Vagina (tissue), 2 donors: ENCODE measurements at regions not wholly inside any gene's neighbourhood (a gene's known extent, or its start where the extent isn't known, plus 50 kb on each side); places are given as distances from the start of the nearest gene placed in this dataset.
"Not testable (repeated sequence)": the region's sequence is repeated elsewhere in the genome, so short reads cannot be mapped to it uniquely, and the experiment has no call there.

Experiments
- DNase-seq, 2 donors: peaks; one replicate each; pipeline ENCODE4 v3.0.0-alpha.2; 2017; ENCODE audit errors: extremely low spot score in 2 of 2
- H3K27ac ChIP-seq: fragments of 200-600 bp; sonication (generic); one replicate; pipeline ENCODE4 v1.5.1; 2019
- H3K27me3 ChIP-seq: fragments of 200-600 bp; sonication (generic); one replicate; pipeline ENCODE4 v1.5.1; 2019
- H3K36me3 ChIP-seq, 2 donors: fragments of 200-600 bp; sonication (generic); one replicate each; pipeline ENCODE4 v1.5.1; 2017 to 2019
- H3K4me1 ChIP-seq: fragments of 200-600 bp; sonication (generic); one replicate; pipeline ENCODE4 v1.5.1; 2019
- H3K4me3 ChIP-seq, 2 donors: fragments of 200-600 bp; sonication (generic); 1 replicate in 1 of 2; 2 replicates in 1 of 2; pipeline ENCODE4 v1.5.1; 2016 to 2019
- H3K9me3 ChIP-seq: fragments of 200-600 bp; sonication (generic); one replicate; pipeline ENCODE4 v1.5.1; 2019
- POLR2A ChIP-seq, 2 donors: fragments of 450-650 bp; IDR thresholded peaks; one replicate each; pipeline ENCODE4 v1.6.1; 2017; ENCODE audit warnings: antibody characterized with exemption in 2 of 2, mild to moderate bottlenecking in 2 of 2, moderate library complexity in 2 of 2
- POLR2AphosphoS5 ChIP-seq, 2 donors: sonication (generic); formaldehyde crosslinking; IDR thresholded peaks; one replicate each; pipeline ENCODE4 v1.9.0; 2017; ENCODE audit warnings: antibody characterized with exemption in 2 of 2, mild to moderate bottlenecking in 2 of 2, low read depth in 1 of 2; ENCODE audit not compliant: insufficient read depth in 1 of 2
- intact Hi-C: fragments of 100-400 bp; cut with DNase I; formaldehyde crosslinking; loops from one replicate; pipeline ENCODE4 v1.15.1; 2023
- TF ChIP-seq, protein P1 (sequence below), 3 experiments: fragments of 450-650 bp in 2 of 3; fragments of 200-600 bp in 1 of 3; sonication (generic) in 1 of 3; IDR thresholded peaks; one replicate each; pipeline ENCODE4 v1.5.1; 2017 to 2019; ENCODE audit warnings: antibody characterized with exemption in 3 of 3, mild to moderate bottlenecking in 2 of 3, moderate library complexity in 2 of 3

DNA sequence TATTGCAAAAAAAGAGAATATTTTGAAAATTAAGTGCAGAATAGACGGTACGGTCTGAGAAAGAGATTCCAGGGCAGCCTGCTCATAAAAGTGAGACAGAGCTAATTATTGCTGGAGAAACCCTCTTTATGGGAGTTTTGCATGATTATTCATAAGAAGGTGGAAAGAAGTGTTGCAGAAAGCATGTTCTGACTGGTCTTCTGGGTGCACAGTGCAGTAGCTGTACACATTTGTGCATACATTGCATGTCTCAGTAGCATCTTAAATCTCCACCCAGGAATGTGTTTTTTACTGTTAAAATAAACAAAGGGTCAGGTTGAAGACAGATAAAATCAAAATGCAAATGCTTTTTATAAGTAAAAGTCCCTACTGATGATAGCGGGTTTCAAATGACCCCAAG is 1813.6 kb upstream of the DEFB115 start:
- intact Hi-C loops: no loop called here
- no peaks in the 10 kb centered on the region for H3K36me3 ChIP-seq
- no peak for DNase-seq
- no peak overlapping the region for H3K27ac ChIP-seq
- TF ChIP-seq, protein P1, sequence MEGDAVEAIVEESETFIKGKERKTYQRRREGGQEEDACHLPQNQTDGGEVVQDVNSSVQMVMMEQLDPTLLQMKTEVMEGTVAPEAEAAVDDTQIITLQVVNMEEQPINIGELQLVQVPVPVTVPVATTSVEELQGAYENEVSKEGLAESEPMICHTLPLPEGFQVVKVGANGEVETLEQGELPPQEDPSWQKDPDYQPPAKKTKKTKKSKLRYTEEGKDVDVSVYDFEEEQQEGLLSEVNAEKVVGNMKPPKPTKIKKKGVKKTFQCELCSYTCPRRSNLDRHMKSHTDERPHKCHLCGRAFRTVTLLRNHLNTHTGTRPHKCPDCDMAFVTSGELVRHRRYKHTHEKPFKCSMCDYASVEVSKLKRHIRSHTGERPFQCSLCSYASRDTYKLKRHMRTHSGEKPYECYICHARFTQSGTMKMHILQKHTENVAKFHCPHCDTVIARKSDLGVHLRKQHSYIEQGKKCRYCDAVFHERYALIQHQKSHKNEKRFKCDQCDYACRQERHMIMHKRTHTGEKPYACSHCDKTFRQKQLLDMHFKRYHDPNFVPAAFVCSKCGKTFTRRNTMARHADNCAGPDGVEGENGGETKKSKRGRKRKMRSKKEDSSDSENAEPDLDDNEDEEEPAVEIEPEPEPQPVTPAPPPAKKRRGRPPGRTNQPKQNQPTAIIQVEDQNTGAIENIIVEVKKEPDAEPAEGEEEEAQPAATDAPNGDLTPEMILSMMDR (IDR thresholded peaks at IDR 0.05): no peak
- TF ChIP-seq POLR2AphosphoS5 (IDR thresholded peaks at IDR 0.05; ENCODE audit: insufficient read depth in 1 of 2, low read depth in 1 of 2) (no peak), POLR2A (IDR thresholded peaks at IDR 0.05) (no peak)
- H3K4me1 ChIP-seq: no peaks in the 10 kb centered on the region
- H3K4me3 ChIP-seq: no peak overlapping the region
- H3K9me3 ChIP-seq: no peaks in the 10 kb centered on the region
- H3K27me3 ChIP-seq: no peaks in the 10 kb centered on the region

DNA sequence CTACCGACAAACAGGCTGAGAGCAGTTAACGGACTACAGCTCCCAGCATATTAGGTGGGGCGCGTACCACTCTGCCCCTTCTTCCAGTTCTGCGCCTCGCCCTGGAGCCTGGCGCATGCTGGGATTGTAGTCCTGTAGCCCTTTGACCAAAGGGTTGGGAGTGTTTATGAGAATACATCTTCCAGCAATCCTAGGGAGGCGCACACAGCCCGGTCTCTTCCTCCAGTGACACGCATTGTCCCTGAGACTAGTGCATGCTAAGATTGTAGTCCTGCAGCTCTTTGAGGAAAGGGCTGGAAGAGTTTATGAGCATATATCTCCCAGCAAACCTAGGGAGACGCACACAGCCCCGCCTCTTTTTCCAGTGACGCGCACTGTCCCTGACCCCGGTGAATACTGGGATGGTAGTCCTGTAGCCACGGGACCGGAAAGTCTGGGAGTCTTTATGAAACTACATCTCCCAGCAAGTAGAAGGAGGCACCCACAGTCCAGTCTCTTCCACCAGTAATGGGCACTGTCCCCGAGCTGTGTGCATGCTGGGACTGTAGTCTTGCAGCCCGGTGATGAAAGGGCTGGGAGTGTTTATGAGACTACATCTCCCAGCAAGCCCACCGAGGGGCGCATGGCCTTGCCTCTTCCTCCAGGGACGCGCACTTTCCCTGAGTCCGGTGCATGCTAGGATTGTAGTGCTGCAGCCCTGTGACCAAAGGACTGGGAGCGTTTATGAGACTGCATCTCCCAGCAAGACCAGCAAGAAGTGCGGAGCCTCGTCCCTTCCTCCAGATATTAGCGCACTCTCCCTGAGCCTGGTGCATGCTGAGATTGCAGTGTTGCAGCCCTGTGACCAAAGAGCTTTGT is 1812.2 kb upstream of the DEFB115 start:
- H3K4me1 ChIP-seq, H3K27me3 ChIP-seq, H3K27ac ChIP-seq, intact Hi-C loops, DNase-seq, H3K36me3 ChIP-seq, H3K4me3 ChIP-seq, H3K9me3 ChIP-seq: not testable (repeated sequence)

DNA sequence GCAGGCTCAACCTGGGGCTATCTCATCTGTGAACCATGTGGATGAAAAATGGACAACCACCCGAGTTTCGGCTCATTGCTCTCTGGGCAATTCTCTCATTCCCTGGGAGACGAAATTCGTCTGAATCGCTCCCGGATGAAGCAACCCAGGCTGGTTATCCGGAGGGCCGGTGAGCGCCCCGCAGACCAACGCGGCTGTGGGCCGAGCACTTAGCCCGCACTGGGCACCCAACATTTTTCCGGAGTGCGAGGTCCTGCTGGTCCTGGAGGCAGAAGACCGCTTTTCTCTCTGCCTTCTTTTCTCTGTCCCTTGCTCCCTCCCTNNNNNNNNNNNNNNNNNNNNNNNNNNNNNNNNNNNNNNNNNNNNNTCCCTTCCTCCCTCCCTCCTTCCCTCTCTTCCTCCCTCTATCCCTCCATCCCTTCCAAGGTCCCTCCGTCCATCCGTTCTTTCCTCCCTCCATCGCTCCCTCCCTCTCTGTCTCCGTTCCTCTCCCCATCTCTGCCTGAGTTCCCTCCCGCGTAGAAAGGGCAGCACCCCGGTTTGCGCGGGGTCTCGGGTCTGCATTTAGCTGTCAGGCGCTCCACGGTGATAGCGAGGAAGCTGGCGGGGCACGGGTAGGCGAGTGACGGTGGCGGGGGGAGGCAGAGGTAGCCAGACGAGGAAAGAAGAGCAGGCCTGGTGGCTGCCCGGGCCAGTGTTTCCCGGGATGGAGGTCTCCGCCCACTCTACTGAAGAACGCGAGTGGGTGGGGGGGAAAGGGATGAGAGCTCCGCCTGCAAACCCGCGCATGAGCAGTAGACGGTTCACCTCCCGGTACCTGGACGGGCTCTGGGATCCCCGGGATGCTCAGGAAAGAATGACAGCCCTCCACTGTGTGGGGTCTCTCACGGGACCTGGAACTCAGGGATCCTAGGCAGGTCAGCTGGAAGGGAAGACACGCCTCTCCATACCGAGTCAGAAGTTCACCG is 1809.7 kb upstream of the DEFB115 start:
- H3K27ac ChIP-seq, H3K27me3 ChIP-seq, H3K36me3 ChIP-seq, H3K4me1 ChIP-seq, H3K9me3 ChIP-seq, DNase-seq, intact Hi-C loops, H3K4me3 ChIP-seq: not testable (repeated sequence)

DNA sequence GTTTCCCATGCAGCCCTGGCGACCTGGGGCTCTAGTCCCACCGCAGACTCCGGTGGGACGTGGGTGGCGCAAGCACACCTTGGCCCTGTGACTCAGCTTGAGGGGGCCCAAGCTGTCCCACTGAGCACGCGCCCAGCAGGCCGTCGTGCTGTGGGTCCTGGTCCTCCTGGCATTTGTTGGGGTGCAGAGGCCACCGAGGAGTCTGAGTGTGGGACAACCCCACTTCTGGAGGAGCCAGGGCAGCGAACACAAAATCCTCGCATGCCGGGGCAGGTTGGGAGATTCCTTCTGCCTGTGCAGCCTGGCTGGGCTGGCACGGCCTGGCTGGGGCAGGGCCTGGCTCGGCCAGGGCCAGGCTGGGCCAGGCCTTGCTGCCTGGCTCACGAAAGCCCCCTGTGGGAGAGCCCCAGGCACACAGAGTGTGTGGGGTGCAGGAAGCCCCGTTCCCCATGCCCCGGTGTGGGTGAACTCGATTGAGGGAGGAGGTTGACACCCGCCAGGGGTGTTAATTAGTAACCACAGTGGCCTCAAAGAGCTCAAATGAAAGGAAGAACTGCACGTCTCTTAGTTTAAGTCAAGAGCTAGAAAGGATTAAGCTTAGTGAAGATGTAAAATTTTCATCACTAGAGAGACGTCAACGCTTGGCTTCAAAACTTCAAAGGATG is 1808.5 kb upstream of the DEFB115 start:
- Histone ChIP-seq H3K27ac (no peak overlapping the region), H3K36me3 (no peaks in the 10 kb centered on the region), H3K4me1 (no peaks in the 10 kb centered on the region), H3K9me3 (no peaks in the 10 kb centered on the region), H3K4me3 (no peak overlapping the region), H3K27me3 (no peaks in the 10 kb centered on the region)
- intact Hi-C loops: no loop called here
- TF ChIP-seq, protein P1 (IDR thresholded peaks at IDR 0.05): no peak
- no peak for TF ChIP-seq POLR2A (IDR thresholded peaks at IDR 0.05)
- TF ChIP-seq POLR2AphosphoS5 (IDR thresholded peaks at IDR 0.05; ENCODE audit: insufficient read depth in 1 of 2, low read depth in 1 of 2): no peak
- DNase-seq: no peak

DNA sequence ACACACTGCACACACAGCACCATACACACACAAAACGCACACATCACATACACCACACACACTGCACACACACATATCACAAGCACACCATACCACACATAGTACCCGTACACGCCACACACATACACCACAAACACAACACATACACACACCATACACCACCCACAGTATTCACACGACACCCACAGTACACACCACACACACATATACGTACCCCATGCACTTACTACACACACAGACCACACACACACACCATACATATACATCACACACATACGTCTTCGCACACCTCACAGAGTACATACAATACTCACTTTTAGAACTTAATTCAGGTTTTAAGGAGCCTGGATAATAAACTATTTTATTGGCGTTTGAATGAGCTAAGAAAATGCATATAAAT is 1805.3 kb upstream of the DEFB115 start:
- no peak for DNase-seq
- no peak overlapping the region for H3K4me3 ChIP-seq
- no peaks in the 10 kb centered on the region for H3K36me3 ChIP-seq
- TF ChIP-seq, protein P1 (IDR thresholded peaks at IDR 0.05): no peak
- TF ChIP-seq POLR2AphosphoS5 (IDR thresholded peaks at IDR 0.05; ENCODE audit: insufficient read depth in 1 of 2, low read depth in 1 of 2): no peak
- TF ChIP-seq POLR2A (IDR thresholded peaks at IDR 0.05): no peak
- intact Hi-C loops: no loop called here
- no peaks in the 10 kb centered on the region for H3K9me3 ChIP-seq
- H3K27ac ChIP-seq: no peak overlapping the region
- no peaks in the 10 kb centered on the region for H3K27me3 ChIP-seq
- no peaks in the 10 kb centered on the region for H3K4me1 ChIP-seq

DNA sequence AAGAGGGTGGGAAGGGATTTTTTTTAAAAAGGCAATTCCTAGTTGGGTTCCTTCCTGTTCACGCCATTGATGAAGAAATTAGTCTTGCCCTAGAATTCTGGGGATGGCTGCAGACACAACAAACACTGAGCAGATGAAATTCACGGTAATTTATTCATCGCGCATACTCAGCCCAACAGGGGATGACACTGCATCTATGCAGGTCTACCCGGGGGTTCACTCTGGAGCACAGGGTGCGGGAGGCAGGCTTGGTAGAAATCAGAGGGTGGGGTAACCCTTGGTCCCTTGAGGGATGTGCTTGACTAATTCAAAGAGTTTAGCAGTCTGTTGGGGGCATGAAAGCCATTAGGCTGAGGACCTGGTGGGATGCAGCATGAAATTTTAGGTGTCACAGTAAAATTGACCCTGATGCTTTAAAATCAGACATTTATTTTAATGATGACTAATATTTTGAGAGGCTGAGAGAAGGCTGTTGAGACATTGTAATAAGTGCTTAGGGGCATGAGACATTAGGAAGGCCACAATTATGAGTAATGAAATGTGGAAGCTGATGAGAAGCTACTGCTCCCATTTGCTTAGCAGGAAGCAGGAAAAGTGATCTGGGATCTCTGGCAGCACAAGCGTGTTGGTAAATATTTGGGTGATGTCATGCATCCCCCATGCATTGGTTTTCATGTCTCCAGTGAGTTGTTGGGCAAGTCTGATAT is 1800.3 kb upstream of the DEFB115 start:
- H3K9me3 ChIP-seq, DNase-seq, intact Hi-C loops, H3K27me3 ChIP-seq, H3K4me1 ChIP-seq, H3K4me3 ChIP-seq, H3K36me3 ChIP-seq, H3K27ac ChIP-seq: not testable (repeated sequence)
